ENCODE measurements at regions not wholly inside any gene's neighbourhood (a gene's known extent, or its start where the extent isn't known, plus 50 kb on each side); places are given as distances from the start of the nearest gene placed in this dataset.

DNA sequence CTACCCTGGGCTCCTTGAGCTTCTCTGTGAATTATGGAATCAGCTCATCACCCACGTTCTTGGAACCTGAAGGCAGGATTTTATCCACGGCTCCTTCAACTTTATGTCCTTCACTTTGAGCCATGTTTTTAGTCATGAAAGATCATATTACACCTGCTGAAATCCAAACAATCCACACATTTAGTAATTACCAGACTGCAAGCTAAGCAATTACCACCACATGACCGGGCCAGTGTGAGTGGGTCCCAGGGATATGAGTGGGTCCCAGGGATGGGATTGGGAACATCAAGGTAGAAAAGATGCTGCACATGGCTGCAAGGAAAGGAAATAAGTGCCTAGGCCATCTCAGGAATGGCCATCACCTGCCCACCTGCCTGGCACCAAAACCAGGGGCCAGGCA, 140.3 kb upstream of the IQSEC1 start:
- in situ Hi-C loops (cut with MboI; ENCODE audit: low sequenced_read_pairs): no loop called here
- Histone ChIP-seq H4K20me1 (ENCODE audit: insufficient read depth, low read length) (no peaks in the 10 kb centered on the region), H3K9me1 (ENCODE audit: insufficient read depth, low read length) (no peaks in the 10 kb centered on the region), H2AK9ac (replicated peaks; ENCODE audit: low read depth, low read length, poor library complexity) (no peak overlapping the region), H3K79me1 (ENCODE audit: low read depth in 1 of 2, low read length in 2 of 2) (no peaks in the 10 kb centered on the region), H3K36me3 (ENCODE audit: control insufficient read depth, insufficient read depth, low read length) (no peaks in the 10 kb centered on the region), H2BK5ac (ENCODE audit: low read depth, low read length, poor library complexity, severe bottlenecking) (no peak overlapping the region), H3K18ac (ENCODE audit: low read depth, low read length) (no peak overlapping the region), H3K56ac (ENCODE audit: extremely low read depth, insufficient read depth, low read length) (no peak overlapping the region), H3K14ac (replicated peaks; ENCODE audit: low read depth, low read length) (no peak overlapping the region), H4K5ac (ENCODE audit: low read depth, low read length) (no peak overlapping the region), H3K4me2 (ENCODE audit: low read depth, low read length) (no peak overlapping the region), H2BK20ac (ENCODE audit: low read depth, low read length) (no peak overlapping the region), H3K4me3 (ENCODE audit: insufficient read depth, low read depth, low read length) (no peak overlapping the region), H3K23ac (ENCODE audit: low read depth, low read length) (no peak overlapping the region), H3K27me3 (ENCODE audit: control insufficient read depth, insufficient read depth, low read length) (peaks cover 3% of the 10 kb centered on the region; the same call in 1 of the 2 replicates), H4K91ac (ENCODE audit: insufficient read depth, low read depth, low read length) (no peak overlapping the region), H3K4me1 (ENCODE audit: control insufficient read depth, insufficient read depth, low read length) (no peaks in the 10 kb centered on the region), H3K9me3 (ENCODE audit: control insufficient read depth, insufficient read depth, low read length) (no peaks in the 10 kb centered on the region), H2BK15ac (ENCODE audit: low read depth, low read length) (no peak overlapping the region), H2AK5ac (ENCODE audit: low read depth, low read length) (no peak overlapping the region), H3K27ac (ENCODE audit: insufficient read depth, low read length) (no peak overlapping the region), H3K9ac (ENCODE audit: low read depth, low read length) (no peak overlapping the region), H3K4ac (ENCODE audit: low read depth, low read length) (no peak overlapping the region), H2AFZ (replicated peaks; ENCODE audit: low read length, poor library complexity) (no peak overlapping the region), H2BK120ac (ENCODE audit: low read depth, low read length) (no peak overlapping the region), H4K8ac (ENCODE audit: low read depth in 2 of 2, low read length in 2 of 2) (no peak overlapping the region)
- no peak for ATAC-seq (ENCODE audit: low read depth)
- intact Hi-C loops (cut with micrococcal nuclease): no loop called here
- POLR2A ChIA-PET (ENCODE audit: unreplicated experiment): no interaction called here
- no TSS peak for BruUV-seq (replicated peaks)
- no CpG with 5 or more reads among the region's 3 CpGs for WGBS, 2 experiments (ENCODE audit: extremely low coverage in 2 of 2, insufficient read length in 1 of 2)
- CTCF ChIA-PET: no interaction called here
- no peak for DNase-seq
- dilution Hi-C loops (cut with HindIII; ENCODE audit: low sequenced_read_pairs, unreplicated experiment): no loop called here
- no peak for TF ChIP-seq RCOR1 (IDR thresholded peaks at IDR 0.05; ENCODE audit: insufficient replicate concordance, low read length)
- TF ChIP-seq RFX5 (IDR thresholded peaks at IDR 0.05; ENCODE audit: low read depth, low read length): no peak
- TF ChIP-seq MAZ (IDR thresholded peaks at IDR 0.05; ENCODE audit: borderline replicate concordance, low read depth, low read length): no peak
- no peak for TF ChIP-seq MAFK (IDR thresholded peaks at IDR 0.05; ENCODE audit: low read depth, low read length)
- TF ChIP-seq, protein P1, sequence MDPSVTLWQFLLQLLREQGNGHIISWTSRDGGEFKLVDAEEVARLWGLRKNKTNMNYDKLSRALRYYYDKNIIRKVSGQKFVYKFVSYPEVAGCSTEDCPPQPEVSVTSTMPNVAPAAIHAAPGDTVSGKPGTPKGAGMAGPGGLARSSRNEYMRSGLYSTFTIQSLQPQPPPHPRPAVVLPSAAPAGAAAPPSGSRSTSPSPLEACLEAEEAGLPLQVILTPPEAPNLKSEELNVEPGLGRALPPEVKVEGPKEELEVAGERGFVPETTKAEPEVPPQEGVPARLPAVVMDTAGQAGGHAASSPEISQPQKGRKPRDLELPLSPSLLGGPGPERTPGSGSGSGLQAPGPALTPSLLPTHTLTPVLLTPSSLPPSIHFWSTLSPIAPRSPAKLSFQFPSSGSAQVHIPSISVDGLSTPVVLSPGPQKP (IDR thresholded peaks at IDR 0.05; ENCODE audit: borderline replicate concordance, low read depth, low read length): no peak
- TF ChIP-seq MXI1 (IDR thresholded peaks at IDR 0.05; ENCODE audit: borderline replicate concordance, low read depth, low read length): no peak
- TF ChIP-seq RAD21 (IDR thresholded peaks at IDR 0.05; ENCODE audit: low read length): no peak
- TF ChIP-seq, protein P2, sequence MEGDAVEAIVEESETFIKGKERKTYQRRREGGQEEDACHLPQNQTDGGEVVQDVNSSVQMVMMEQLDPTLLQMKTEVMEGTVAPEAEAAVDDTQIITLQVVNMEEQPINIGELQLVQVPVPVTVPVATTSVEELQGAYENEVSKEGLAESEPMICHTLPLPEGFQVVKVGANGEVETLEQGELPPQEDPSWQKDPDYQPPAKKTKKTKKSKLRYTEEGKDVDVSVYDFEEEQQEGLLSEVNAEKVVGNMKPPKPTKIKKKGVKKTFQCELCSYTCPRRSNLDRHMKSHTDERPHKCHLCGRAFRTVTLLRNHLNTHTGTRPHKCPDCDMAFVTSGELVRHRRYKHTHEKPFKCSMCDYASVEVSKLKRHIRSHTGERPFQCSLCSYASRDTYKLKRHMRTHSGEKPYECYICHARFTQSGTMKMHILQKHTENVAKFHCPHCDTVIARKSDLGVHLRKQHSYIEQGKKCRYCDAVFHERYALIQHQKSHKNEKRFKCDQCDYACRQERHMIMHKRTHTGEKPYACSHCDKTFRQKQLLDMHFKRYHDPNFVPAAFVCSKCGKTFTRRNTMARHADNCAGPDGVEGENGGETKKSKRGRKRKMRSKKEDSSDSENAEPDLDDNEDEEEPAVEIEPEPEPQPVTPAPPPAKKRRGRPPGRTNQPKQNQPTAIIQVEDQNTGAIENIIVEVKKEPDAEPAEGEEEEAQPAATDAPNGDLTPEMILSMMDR (conservative IDR thresholded peaks at IDR 0.05; ENCODE audit: low read depth, low read length): no peak
